HG03159 (cell line): ENCODE measurements at regions not wholly inside any gene's neighbourhood (a gene's known extent, or its start where the extent isn't known, plus 50 kb on each side); places are given as distances from the start of the nearest gene placed in this dataset.
"Not testable (repeated sequence)": the region's sequence is repeated elsewhere in the genome, so short reads cannot be mapped to it uniquely, and the experiment has no call there.

Experiments
- ATAC-seq: cut with Tn5 transposase; IDR thresholded peaks from one replicate; pipeline ENCODE4 v1.9.1; 2021; ENCODE audit warnings: mild to moderate bottlenecking, moderate library complexity; ENCODE audit not compliant: unreplicated experiment

DNA sequence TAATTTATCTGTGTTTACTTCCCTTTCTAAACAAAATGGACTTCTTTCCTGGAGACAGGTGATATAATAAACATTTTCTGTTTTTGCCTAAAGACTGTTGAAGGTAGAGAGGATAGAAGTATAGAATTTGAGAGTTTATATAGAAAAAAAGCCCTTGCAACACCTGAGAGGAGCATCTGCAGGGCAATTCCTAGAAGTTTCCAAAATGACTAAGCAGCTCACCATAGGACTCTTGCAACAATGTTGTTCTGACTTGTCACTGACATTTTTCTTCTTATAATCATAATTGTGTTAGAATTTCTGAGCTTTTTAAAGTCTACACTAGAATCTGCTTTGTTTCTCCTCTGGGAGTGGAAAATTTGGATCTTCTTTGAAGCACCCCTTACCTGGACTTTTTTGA, 216.8 kb downstream of the TUSC1 start:
- ATAC-seq = no peak

DNA sequence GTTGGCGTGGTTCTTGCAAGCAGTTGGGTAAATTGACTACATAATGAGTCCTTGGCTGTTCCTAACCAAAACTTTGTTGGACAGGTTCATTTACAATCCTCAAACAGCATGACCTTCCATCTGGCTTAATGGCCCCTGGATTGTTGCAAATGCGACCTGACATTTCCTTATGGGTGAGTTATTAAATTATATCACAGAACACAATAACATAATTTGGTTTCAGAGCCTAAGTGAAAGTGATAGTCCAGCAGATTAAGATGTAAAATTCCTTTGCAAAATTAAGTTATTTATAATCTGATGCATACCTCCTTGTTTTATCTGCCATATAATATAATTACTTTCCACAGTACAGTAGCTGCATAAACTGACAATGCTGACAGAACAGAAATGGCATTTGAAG, 224.4 kb downstream of the TUSC1 start:
- no peak for ATAC-seq

DNA sequence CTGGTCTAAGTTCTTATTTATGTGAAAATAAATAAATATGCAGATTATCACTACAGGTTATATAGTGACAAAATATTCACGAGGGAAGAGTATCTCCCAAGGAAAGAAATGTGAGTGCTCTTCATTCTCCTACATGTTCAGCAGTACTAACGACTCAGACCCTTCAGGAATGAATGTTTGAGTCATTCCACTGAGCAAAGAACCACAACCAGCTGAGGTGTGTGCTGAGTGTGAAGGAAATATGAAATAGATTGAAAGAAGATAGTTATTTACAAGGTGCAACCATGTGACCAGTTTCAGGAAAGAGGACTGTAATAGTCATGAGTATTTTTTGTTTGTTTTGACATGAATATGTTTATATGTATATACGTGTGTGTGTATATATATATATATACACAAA, 228.7 kb downstream of the TUSC1 start:
- no peak for ATAC-seq

DNA sequence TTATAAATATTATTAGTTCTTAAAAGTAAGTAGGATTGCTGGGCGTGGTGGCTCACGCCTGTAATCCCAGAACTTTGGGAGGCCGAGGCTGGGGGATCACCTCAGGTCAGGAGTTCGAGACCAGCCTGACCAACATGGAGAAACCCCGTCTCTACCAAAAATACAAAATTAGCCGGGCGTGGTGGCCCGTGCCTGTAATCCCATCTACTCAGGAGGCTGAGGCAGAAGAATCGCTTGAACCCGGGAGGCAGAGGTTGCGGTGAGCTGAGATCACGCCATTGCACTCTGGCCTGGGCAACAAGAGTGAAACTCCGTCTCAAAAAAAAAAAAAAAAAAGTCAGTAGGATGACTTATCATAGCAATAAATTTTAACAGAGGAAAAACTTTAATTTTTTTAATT, 232.5 kb downstream of the TUSC1 start:
- ATAC-seq = not testable (repeated sequence)

DNA sequence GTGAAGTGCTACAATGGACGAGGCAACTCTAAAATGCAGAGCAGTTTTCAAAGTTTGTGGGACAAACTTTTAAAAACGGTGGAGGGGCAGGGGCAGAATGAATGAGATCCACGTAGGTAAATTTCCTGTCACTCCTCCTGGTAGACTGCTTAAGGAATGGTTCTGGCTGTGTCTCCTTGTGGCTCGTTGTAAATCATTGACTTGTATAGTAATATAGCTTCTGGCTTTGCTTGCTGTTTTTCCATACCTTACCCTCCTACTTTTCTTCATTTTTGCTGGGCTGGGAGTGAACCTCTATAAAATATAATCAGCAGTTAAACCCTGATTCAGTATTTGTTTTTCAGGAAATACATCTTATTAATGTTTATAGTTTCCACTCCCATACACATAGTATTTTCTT, 235.7 kb downstream of the TUSC1 start:
- ATAC-seq = no peak

DNA sequence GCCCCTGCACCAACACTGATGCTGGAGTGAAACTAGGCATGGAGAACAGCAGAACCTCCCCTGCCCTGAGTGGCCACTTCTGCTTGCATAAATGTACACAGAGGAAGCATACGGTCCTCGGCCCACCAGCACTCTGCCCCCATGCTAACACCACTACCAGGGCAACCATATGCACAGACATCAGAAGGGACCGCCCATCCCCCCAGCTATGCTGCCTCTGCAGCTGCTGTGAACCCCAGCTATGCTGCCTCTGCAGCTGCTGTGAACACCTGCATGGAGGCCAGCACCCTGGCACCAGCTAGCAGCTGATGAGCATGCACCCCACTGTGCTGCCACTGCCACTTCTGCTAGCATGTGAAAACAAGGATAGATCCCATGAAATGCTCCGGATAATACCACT, 250.3 kb downstream of the TUSC1 start:
- ATAC-seq = no peak

DNA sequence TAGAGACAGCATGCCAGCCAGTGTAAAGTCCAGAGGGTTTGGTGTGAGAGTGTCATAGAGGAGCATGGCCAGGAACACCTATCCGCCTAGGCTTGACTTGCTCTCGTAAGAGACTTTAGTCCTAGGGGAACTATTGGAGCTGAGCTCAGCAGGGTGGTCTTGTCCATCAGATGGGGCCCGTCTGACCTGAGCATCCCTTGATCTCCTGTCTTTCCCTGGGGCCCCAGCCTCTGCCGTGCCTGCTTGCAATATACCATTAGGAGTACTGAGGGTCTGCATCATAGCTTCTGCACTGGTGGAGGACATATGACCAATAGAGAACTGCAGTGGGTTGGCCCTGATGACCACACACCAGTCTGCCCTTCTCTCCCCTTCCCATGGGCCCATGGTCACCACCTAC, 251.0 kb downstream of the TUSC1 start:
- ATAC-seq = no peak

DNA sequence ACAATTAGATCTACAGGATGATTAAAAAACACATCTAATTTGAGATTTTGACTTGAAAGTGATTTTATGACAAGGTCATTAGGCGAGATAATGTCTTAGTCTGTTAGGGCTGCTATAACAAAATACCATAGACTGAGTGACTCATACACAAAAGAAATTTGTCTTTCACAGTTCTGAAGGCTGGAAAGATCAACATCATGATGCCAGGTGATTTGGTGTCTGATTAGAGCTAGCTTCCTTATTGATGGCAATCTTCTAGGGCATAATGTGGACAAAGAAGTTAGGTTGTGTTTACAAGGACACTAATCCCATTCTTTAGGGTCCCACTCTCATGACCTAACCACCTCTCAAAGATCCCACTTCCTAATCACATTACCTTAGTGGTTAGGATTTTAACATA, 256.7 kb downstream of the TUSC1 start:
- ATAC-seq = no peak

DNA sequence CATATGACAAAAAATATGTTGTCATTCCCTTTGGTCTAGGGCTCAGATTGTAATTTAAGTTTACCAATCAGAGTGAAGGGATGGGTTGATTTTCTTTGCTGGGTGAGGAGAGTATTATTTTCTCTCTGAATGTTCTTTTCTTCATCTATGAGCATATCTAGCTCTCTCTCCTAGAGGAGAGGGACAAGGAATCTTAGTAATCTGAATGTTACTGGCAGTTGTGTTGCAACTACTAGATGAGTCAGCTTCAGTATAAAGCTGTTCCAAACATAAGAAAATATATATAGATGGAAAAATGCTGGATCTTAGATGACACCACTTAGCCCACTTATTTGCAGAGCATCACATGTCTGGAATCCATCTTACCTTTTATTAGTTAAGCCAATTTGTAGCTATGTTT, 259.3 kb downstream of the TUSC1 start:
- no peak for ATAC-seq

DNA sequence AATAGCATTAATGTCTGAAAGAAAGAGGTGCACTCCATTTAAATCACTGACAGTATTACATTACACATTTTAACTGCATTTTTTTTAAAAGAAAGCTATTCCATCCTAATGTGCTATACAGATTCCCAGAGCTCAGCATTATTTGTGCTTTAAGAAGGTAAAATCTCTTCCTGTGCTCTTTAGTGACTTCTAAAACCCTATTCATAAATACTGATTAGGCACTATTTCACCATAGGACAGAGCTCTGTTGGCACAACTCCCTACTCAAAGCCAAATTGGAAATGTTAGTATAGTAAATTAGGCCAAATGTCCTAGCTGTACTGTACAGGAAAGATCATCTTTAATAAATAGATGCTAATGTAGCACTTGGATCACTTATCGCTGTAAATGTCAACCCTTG, 262.5 kb downstream of the TUSC1 start:
- ATAC-seq = no peak

DNA sequence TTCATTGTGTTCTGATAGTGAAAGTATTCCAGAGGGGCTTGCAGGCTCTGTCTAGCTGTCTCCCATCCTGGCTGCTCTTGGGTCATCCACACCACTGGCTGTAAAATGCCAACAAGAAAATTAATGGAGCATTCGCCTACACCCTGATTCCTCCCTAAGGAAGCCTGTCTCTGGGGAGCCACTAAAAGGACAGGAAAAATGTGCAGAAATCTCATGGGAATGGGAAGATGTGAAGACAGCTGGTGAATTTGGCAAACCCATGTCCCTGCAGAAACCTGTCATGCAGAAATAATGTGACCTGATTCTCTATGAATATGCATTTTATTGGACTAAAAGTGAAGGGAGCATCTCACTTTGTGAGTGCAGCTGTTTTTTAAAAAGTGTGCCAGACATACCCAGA, 265.6 kb downstream of the TUSC1 start:
- ATAC-seq = no peak

DNA sequence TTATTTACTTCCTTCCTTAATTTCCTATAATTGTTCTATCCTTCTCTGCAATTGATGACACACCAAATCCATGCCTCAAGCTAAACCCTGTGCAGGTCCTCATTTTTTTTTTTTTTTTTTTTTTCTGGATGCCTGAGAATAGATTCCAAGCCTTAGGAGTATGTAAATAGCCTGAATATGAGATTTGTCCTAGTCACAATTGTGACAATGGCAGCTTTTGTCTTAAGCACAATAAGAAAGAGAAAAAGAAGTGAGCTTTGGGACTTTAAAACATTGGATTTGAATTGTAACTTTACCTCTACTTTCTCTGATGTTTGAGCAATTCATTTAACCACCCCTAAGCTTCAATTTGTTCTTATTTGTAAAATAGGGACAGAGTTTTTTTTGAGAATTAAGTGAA, 280.5 kb downstream of the TUSC1 start:
- ATAC-seq = no peak

DNA sequence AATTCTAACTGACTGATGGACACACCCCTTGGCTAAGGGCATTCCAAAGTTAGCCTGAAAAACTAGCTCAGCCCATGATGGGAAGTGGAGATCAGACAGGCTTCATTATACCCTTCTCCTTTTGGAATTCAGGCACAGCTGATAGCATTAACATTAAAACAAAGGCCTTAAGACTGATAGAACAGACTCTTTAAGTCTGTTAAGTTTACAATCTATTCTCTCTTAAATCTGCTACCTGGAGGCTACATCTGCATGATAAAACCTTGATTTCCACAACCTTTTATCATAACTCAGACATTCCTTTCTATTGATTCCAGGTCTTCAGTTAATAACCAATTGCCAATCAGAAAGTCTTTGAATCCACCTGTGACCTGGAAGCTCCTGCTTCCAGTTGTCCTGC, 281.4 kb downstream of the TUSC1 start:
- ATAC-seq = no peak

DNA sequence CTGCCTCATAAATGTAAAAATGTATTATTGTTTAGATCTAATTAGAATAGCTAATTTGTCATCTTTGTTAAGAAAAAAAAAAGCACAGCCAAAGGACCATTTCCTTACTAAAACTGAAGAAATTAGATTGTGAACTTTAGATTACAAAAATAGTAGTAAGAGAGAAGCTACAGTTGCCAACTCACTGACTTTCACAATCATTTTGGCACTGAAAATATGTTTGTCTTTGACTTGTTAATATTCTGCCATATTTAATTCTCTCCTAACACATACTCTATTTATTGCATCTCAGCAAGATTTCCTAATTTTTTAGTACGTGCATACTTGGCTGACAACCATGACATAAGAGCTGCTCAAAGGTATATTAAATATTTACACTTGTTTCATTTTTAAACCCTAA, 297.1 kb downstream of the TUSC1 start:
- no peak for ATAC-seq

DNA sequence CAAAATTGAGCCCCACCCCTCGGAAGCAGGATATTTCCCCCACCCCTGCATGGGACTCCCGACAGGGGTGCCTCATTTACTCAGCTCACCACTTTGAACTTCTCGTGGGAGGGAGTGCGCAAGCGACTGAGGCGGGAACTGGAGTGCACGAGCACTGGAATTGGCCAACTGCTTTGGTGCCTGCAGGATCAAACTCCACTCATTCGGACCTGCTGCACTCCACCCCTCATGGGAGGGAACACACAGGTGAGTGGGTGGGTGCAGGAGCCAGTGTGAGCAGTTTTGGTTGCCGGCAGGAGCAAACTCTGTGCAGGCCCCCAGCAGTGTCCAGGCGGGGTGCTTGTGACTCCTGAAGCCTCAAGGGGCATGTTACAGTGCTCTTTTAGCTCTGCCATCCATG, 301.2 kb downstream of the TUSC1 start:
- no peak for ATAC-seq

DNA sequence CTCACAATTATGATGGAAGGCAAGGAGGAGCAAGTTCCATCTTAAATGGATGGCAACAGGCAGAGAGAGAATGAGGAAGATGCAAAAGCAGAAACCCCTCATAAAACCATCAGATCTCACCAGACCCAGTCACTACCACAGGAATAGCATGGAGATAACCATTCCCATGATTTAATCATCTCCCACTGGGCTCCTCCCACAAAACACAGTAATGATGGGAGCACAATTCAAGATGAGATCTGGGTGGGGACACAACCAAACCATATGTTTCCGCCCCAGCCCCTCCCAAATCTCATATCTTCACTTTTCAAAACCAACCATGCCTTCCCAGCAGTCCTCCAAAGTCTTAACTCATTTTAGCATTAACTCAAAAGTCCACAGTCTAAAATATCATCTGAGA, 304.0 kb downstream of the TUSC1 start:
- ATAC-seq = no peak

DNA sequence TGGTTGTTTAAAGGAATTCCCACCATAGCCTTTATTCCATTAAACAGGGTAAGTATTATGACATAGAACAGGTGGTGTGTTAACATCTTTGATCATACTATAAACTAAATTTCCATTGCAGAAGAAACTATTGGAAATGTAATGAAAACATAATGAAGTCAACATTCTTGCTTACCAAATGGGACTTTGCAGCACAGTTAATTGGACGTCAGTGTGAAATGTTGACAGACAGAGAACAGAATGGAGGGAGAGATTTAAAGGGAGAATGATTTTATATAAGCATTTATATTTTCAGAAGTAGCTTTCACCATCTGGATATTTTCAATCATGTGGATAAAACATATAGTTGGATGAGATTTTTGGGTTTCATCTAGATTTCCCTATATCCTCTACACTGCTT, 311.3 kb downstream of the TUSC1 start:
- ATAC-seq = no peak

DNA sequence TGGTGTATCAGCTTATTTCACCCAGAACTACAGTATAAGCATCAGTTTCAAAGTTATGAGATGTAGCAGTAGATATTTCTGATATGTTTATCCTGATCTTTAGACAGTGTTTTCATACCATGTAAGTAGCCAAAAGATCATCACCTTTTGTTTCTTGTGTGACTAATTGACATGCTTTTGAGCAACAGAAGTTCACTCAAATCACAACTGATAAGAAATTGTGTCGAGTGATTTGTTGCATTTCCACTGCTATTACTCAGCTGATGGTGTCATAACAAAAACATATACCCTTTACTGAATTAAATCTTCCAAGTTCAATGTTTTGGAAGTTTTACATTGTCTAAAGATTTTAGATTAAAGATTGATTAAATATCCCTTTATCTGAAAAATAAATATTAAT, 324.5 kb downstream of the TUSC1 start:
- ATAC-seq = no peak

DNA sequence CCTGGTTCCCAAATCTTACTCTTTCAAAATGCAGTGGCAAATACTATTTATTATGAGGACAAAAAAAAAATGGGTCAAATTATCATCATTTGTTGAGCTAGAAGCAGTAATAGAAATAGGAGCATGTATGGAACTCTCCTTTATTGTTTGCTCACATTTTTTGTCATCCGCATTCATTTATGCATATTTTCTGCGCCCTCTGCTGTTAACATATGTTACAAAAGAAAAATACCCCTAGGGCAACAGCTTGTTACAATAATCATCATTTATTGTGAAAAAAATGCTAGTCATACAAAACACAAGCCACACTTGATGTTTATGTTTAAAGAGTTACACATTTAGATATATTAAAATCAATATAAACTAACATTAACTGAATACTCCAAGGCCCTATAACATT, 328.2 kb downstream of the TUSC1 start:
- no peak for ATAC-seq

DNA sequence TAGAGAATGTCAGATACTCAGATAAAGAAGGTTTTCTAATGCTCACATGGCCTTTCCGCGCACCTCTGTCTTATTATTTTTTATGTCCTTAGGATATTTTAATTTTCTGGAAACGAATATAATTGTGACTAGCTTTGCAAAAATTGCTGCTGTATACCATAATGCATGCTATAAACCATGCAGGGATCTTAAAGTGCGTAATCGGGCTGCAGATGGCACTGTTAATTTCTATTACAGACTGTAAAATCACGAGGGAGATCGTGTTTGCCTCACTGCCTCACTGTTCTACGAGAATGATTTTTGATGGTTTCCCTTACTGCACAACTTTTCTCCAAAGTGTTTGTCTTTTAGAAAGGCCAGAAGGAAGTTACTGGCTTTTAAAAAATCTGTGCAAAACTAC, 356.1 kb downstream of the TUSC1 start:
- no peak for ATAC-seq

DNA sequence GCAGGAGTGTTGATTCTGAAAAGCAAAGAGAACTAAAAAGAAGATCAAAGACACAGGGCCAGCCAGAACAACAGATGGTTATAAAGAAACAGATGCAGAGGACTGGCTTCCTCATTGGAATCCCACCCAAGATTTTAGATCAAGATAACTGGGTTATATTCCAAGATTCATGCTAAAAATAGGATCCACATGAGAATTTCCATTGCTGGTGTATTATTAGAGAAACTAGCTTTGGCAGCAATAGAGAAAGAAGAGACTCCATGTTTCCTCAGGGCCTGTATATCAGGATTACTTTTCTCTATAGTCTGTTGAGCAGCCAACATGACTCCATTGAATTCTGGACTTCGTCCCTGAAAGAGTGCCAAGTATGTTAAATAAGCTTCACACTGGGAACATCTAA, 367.3 kb downstream of the TUSC1 start:
- ATAC-seq = no peak

DNA sequence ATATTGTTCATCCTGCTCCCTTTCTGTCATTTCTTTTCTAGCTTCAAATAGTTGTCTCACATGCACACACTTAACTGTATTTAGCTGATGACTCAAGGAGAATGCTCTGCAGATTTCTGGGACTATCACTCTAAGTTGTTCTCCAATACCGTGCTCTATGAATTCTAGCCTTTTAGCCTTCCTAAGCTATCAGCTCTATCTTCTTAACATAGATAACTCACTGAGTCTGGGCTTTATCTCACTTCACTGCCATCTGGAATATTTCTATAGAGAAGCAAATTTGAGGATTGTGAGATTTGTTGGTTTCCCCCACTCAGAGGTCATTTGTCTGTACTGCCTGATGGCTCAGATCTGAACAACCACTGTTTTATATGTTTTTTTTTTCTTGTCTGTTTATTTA, 369.7 kb downstream of the TUSC1 start:
- ATAC-seq = no peak

DNA sequence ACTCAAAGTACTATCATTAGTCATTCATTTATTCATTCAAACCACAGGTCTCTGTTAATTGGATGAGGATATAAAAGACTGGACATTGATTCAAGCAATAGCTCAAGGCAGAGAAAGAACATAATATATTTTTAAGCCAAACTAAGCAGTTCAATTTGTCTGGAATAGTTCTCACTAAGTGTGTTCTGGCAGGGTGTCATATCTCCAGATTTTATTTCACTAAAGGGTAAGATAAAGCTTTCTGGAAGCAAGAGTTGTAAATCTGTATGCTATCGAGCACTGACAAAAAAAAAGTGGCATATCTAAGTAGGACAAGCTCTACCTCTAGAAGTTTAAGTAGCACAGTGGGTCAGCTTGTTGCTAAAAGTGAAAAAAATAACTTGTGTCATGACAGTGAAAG, 375.6 kb downstream of the TUSC1 start:
- no peak for ATAC-seq

DNA sequence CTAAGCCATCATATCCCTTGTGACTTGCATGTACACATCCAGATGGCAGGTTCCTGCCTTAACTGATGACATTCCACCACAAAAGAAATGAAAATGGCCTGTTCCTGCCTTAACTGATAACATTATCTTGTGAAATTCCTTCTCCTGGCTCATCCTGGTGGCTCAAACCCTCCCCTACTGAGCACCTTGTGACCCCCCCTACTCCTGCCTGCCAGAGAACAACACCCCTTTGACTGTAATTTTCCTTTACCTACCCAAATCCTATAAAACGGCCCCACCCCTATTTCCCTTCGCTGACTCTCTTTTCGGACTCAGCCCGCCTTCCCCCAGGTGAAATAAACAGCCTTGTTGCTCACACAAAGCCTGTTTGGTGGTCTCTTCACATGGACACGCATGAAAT, 390.0 kb downstream of the TUSC1 start:
- not testable (repeated sequence) for ATAC-seq
